Activated naive CD8-positive, alpha-beta T cell treated with anti-CD3 and anti-CD28 coated beads, Interleukin-2, amount 50 U/mL, for 16 hours (primary cell): ENCODE measurements at regions not wholly inside any gene's neighbourhood (a gene's known extent, or its start where the extent isn't known, plus 50 kb on each side); places are given as distances from the start of the nearest gene placed in this dataset.

Experiments used
- DNase-seq: peaks from one replicate; pipeline ENCODE4 v3.0.0-alpha.2; 2020; ENCODE audit warnings: low read depth, low spot score

DNA sequence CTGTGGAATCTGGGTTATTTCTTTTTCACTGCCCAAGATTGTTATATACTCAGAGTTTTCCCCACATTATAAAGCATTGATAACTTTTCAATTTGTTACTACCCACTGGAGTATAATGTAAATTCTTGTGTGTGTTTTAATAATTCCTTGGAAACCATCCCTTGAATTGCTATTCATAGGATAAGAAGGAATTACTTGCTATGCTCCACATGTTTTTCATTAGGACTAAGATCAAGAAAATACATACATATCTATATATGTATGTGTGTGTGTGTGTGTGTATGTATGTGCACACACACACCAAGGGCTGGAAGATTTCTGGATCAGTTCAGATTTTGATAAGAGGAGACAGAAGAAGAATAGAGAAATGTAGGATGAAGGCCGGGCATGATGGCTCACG, 206.4 kb upstream of the JADE1 start:
- DNase-seq = no peak

DNA sequence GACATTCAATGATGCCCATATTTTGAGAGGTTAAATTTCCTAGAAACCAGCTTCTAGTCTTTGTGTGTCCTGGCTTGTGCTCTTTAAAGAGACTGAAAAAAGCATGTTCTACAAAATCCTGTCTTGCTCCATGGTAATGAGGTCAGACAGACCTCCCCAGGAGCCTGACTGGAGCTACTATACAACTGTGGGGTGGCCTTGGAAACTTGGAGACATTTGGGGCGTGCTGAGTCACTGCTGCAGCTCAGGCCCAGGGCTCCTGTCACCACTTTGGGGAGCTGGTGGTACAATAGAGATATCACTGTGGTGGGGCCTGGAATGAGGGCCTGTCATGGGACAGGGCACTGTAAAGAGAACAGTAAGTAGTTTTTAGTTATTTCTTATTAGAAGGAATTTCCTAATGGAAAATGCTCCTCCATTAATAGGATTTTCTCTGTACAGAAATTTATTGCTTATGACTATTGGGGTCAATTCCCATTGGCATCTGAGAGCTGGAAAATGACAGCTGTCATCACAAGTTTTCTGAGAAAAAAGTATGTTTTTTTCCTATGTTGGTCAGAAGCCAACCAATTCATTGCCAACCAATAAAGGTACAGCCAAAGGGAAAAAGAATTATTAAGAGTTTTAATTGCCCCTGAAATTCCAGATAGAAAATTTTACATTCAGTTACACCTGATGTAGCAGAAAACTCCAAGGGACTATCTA, 207.4 kb upstream of the JADE1 start:
- no peak for DNase-seq

DNA sequence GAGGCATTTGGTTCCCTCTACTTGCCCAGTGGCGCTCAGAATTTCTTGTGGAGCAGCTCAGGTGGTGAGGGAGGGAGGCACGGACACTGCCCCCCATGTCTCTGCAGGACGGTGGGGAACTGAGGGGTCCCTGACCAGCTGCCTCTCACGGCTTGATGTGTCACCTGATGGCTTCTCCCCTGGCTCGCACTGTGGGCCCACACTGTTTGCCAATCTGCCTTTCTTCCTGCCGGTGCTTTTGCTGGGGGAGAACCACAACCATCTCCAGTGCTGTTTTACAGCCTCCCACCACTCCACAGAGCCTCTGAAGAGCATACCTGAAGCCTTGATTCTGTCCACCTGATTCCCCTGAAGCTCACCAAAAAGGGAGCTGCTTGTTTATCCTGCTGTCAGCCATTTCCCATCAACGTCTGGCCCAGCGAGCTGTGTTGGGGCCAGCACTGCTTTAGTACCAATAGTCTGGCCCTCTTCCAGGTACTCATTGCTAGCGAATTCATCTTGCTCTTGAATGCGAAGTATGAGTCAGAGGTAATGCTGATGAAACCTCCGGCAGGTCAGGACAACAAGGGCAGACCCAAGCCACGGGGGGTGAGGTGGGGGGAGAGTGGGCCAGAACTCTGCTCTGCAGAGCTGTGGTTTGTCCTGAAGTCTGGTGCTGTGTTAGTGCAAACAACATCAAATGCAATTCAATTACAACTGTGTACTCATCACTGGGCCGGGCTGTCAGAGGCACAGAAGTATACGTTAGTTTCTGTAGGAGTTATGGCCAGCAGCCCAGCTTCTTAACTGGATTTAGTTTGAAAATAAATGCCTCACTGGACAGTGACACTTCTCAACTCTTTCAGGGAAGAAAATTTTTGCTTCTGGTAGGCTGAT, 208.3 kb upstream of the JADE1 start:
- no peak for DNase-seq

DNA sequence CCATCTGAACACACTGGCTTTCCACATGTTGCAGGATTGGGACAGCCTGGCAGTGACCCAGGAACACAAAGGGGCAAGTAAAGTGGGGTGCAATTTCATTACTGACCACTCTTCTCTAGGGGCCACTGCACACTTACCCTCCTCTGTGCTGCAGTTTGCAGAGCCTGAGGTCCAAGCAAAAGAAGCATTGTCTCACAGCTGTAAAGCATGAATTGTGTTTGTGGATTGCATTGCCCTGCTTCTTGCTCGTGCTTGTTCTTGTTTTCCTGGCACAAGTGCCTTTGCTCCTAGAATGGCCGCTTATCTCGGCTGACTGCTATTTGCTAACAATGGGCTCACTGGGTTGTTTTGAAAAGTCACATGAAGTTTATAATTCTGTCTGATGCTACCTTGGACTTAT, 209.1 kb upstream of the JADE1 start:
- no peak for DNase-seq

DNA sequence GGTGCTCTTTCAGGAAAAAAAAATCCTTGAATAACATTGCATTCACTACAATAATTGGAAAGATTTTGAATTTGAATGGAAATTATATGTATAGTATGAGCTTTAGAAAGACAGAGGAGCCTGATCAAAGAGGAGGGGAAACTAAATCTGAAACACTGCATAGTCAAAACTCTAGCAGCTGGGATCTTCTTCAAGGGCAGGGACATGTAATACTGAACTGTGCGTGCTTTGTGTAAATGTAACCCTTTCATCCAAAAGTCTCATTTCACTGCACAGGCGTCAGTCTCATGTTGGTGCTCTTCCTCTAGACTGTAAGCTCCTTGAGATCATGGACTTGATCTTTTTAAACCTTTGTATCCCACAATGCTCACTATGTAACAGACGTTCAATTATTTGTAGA, 212.0 kb upstream of the JADE1 start:
- DNase-seq = no peak

DNA sequence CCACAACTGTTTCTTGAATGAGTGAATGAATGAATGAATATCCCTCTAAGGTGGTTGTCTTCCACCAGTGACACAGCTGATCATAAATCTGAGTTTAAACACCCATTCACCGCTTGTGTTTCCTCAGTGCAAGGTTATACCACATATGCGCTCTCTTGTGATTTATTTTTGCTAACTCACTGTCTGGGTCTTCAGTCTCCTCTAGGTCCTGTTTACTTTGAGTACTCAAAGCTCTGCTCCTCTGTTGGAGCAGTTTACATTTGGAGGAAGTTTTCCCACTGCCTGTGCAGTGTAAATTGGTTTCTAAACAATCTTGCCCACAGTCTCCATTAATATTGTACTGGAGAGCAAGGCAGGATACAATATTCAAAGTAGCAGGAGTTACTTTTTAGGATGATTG, 212.6 kb upstream of the JADE1 start:
- DNase-seq = no peak

DNA sequence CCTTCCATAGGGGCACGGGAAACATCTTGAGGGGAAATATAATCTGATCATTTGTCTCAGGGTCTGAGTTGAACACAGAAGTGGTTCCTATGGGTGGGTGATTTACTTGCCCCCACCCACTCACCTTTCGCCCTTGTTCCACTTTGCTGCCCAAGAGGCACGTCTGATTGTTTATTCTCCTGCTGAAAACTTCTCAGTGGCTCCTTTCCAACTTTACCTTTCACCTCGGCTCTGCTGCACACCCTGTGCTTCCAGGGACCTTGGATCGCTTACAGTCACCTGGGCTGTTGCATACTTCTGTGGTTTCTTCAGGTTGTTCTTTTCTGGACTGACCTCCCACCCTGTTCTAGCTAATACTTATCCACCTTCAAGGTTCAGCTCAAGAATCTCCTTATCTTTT, 213.4 kb upstream of the JADE1 start:
- DNase-seq = no peak

DNA sequence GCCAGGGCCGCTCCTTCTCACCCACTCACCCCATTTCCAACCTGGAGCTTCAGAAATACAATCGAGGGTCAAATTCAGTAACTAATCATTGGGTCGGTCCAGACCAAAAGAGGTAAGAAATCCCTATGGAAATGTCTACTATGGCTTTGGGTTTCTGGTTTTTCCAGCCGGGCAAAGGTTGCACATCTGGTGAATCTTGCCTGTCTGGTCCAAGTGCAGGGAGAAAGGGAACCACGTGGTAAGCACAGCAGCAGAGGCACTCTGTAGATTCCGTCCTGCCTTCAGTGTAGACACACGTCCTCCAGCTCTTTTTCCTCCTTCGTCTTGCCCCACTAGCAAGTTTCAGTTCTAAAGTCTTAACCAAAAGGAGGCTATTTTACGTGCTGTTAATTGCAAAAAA, 218.0 kb upstream of the JADE1 start:
- no peak for DNase-seq

DNA sequence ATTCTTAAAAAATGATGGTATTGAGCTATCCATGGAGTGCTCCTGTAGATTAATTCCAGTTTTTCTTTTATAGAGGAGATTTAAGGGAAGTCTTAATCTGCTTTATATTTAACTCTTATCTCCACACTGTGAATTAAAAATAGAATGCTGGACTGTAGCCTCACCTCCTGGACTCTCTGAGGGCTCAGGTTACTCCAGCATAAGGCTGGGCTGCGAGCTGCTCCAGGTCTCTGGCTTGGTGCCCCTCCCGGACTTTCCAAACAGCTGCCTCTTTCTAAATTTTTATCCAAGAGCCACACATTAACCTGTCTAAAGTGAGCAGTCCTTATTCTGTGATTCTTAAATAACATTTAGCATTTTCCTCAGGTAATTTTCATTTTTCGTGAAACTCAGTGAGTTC, 218.7 kb upstream of the JADE1 start:
- no peak for DNase-seq

DNA sequence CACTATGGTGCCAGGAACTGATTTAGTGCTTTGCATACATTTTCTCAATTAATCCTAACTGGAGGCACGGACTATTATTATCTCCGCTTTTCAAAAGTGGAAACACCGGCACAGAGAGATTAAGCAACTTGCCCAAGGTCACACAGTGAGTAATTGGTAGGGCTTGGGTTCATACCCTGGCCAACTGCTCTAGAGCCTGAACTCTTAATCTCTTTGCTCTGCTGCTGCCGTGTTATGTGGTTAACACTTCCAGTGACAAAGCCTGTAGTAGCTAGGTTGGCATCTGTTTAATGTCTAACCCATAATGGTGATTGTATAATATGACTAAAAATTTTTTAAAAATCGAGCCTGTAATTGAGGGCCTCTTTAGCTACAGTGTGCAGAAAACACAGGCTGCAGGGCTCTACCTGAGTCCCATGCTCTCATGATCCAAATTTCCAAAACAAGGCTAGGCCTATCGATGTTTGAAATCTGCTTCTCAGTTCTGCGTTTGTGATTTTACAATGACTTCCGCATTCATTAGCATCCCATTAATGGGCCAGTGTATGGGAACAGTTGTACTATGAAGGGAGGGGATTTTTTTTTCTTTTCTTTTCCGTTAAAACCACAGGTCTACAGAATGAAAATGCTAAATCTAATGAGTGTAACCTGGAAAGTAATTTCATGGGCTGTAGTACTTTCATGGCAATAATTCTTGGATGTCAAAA, 219.3 kb upstream of the JADE1 start:
- DNase-seq = no peak

DNA sequence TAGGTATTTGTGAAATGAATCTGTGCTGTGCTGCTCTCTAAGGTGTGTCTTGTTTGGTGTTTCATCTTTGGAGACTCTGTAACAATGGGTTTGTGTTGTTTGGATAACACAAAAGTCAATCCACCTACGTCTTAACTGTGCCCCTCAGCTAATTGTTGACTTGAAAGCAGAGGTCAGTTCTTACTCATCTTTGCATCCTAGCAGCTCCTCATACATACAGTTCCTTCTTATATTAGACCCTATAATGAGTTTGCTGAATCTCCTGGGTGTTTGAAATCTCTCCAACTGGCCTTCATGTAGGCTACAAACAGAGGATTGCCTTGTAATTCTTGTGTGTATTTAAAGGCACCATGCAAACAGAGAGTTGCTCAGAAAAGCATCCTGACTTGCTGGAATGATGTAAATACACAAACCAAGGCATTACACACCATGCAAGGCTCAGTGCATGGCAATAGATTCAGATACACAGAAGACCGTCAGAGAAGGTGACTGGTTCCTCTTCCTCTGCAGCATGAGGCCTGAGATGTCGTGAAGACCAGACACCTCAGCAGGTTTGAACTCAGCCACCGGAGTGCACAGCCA, 220.0 kb upstream of the JADE1 start:
- DNase-seq = no peak

DNA sequence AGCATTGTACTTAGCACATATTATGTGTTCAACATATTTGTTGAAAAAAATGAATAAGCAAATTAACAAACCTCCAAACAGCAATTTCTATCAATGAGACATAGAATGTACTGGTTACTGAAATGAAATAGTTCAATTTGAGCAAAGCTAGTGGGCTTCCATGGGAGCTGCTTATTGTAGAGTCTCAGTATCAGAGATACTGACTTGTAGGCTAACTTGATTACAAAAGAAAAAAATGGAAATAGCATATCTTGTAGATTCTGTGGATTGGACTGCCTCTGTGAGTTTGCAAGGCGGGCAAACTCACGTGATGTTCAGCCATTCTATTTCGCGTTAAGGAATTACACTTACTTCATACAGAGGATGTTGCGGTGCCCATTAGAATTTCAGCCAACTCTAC, 222.1 kb upstream of the JADE1 start:
- DNase-seq = no peak

DNA sequence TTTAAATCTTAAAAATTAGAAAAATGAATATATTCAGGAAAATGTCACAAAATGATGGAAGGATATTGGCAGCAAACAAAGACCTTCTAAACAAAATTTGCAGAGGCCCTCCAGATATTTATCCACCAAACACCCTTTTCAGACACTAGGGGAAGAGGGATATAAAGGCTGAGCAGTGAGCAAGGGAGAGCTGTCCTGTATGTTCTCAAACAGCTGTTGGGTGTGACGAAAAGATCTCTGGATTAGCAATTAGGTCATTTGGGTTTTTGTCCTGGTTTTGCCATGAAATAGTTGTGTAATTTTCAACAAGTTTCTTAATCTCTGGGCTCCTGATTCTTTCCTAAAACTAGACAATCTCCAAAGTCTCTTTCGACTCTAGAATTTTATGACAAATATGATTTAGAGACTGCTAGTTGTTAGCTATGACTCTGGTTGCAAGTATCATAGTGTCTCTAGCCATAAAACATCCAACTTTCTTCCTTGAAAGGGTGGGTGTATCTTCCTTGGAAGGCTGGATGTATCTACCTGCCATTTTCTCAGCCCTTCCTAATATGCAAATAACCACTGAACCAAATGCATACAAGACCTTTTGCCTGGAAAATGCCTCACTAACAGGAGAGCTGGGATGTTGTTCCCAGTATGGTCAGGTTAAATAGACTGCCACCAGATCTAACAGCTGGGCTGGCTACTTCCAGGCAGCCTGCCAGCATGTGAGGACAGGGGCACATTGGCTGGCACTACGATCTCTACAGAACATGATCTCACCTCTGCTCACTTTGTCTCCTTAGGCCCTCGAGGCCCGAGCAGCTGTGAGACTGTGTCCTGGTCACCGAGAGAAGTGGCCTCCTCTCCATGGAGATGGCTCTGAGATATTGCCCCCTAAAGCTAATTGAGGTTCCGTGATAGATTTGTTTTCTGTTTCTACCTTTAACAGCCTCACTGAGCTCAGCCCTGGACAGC, 225.5 kb upstream of the JADE1 start:
- DNase-seq = no peak

DNA sequence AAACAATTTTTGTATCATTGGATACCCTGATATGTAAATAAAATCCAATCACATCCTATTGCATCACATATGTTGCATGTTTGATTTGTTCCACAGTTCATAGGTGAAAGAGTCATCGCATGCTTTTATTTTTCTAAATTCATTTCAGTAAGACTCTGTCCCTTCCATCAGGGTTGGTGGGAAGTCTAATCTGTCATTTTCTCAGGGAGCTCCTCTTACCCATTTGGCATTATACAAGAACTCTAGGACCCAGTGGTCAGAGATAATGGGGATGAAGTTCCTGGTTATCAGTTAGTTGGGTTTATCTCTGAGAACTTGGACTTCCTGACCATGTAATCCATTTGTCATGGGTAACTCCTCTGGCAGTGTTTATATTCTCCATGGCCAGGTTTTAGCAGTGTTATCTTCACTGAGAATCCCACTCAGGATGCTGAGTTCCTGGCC, 227.1 kb upstream of the JADE1 start:
- no peak for DNase-seq

DNA sequence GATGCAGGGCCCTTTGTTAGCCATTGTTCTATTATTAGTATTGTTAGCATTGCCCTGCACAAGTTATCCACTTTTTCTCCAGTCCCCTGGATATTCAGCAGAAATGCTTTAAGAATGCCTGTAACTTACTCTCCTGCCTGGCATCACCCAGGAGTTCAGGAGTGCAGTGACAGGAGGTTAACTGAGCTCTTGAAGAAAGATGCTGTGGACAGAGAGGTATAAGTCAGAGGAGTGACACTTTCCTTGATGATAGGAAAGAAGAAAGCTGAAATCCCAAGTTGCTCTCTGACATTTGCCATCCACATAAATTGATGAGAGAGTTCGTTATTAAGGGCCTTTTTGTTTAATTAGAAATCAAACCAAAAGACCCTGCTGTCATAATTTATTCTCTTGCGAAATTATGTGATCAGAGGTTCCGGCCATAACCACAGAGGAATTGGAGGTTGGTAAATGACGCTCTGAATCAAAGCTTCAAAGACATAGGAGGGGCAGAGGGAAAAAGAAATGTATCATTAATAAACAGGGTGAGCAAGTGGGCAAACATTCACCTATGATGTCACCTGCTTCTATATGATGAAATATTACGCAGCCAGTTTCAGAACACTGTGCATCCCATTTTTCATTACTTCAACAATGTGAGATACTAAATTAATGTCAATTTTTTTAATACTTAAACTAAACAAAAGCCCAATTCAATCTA, 230.2 kb upstream of the JADE1 start:
- no peak for DNase-seq

DNA sequence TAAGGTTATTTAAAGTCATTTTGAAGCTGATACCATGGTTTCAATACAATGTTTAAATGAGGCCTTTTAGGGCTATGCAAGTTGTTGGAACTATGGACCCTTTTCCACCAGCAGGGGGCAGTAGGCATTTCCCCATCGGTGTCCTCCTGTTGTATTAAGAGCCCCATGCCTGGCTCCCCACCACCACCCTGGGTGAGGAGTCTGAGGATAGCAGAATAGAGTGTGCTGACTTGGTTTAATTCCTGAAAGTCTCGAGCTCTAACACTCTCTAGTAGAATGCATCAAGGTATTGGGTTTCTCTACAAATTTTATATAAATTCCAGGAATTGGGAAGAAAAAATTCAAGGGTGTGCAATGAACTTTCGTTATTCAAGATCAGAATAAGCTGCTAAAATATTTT, 234.8 kb upstream of the JADE1 start:
- DNase-seq = no peak

DNA sequence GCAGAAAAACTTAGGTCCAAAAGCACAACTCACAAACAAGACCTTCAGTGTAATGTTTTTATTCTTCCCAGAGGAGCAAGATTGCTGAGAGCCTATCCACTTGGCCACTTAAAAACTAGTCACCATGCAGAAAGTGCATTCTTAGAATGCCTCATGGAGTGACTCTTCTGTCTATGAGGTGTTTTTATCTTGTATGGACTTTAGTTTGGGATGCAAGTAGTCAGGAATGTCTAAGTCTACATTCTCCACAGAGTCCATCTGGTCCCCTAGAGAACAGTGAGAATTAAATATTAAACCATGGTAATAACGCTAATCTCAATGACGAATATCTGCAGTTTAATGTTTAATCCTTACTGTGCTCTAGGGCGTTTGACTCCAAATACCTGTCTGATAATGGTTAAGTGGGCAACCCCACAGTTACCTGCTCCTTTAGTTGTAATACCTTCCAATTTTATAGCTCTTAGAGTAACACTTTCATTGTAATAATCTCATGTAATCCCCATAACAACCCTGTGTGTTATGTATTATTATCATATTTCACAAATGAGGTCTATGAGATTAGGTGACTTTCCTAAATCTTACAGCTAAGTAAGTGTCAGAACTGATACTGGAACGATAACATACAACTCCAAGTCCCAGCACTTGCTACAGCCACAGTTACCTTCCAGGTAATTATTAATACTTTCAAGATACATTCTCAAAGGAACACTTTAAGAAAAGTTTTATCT, 235.6 kb upstream of the JADE1 start:
- no peak for DNase-seq

DNA sequence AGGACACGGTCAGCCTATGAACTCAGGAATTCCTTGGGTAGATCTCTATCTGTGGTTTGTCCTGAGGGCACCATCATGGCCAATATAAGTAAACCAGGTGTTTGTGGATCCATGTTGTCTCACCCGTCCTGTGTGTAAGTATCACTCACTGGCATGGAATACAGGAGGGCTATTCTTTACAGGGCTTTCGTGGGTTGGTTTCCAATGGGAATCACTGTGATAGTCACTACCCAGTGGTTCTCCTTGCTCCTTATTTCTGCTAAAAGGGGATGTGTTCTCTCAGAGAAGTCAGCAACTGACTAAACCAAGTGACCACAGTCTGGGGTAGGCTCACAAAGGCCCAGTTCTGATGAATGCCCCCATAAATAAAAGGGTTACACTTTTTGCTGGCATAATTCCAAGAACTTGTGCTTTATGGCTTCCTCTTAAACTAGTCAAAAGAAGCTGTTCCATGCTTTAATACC, 236.7 kb upstream of the JADE1 start:
- no peak for DNase-seq

DNA sequence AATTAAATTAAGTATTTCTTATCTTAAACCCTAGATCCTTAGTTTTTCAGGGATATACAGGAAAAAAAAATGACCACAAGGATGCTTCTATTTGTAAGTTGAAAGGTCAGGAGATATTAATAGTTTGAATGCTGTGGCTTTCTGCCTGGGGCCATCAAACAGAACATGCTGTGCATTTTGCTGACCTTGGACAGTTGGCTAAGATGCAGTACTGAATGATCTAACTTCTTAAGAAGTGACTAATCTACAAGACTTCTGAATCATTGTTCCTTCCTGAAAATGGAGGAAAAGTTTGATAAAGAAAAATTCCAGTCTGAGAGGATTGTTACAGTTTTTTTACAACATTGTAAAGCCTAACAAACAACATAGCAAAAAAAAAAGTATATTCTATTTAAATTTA, 237.8 kb upstream of the JADE1 start:
- DNase-seq = no peak
